ENCODE measurements at regions not wholly inside any gene's neighbourhood (a gene's known extent, or its start where the extent isn't known, plus 50 kb on each side); places are given as distances from the start of the nearest gene placed in this dataset.

- H3K27ac ChIP-seq (ENCODE audit: extremely low read length, insufficient read depth, low read length): no peak overlapping the region
- no peaks in the 10 kb centered on the region for H3K36me3 ChIP-seq (replicated peaks in 1 of 2; ENCODE audit: control insufficient read depth in 1 of 2, insufficient read depth in 2 of 2, low read length in 2 of 2)
- WGBS (ENCODE audit: low lambda C conversion rate): 3% methylated on average over 3 of the region's 3 CpGs
- no peaks in the 10 kb centered on the region for H3K27me3 ChIP-seq (ENCODE audit: control insufficient read depth in 1 of 2, insufficient read depth in 2 of 2, low read length in 2 of 2)
- ATAC-seq: no peak
- no peaks in the 10 kb centered on the region for H3K4me1 ChIP-seq (ENCODE audit: insufficient read depth, low read length)
- no TSS peak for BruUV-seq (replicated peaks)
- H3K4me2 ChIP-seq (ENCODE audit: low read depth, low read length): no peak overlapping the region
- FAIRE-seq: no peak
- no peak overlapping the region for H2AFZ ChIP-seq (ENCODE audit: low read length)
- TF ChIP-seq ZBTB42 (CRISPR knock-in tag; IDR thresholded peaks at IDR 0.05) (no peak), ELF4 (CRISPR knock-in tag; IDR thresholded peaks at IDR 0.05; ENCODE audit: borderline replicate concordance) (no peak), MLX (CRISPR knock-in tag; IDR thresholded peaks at IDR 0.05) (no peak), MXI1 (IDR thresholded peaks at IDR 0.05; ENCODE audit: borderline replicate concordance, low read depth, low read length) (no peak), PHB2 (IDR thresholded peaks at IDR 0.05; ENCODE audit: partially characterized antibody) (no peak), ETV6 (CRISPR knock-in tag; conservative IDR thresholded peaks at IDR 0.05) (no peak), ZNF883 (CRISPR knock-in tag; IDR thresholded peaks at IDR 0.05; ENCODE audit: not compliant biosample characterization) (no peak), ZMAT3 (CRISPR knock-in tag; conservative IDR thresholded peaks at IDR 0.05) (no peak)
- ChIA-PET POLR2A (no interaction called here), CTCF (ENCODE audit: low intra/inter-chr PET ratio, low total read pairs) (no interaction called here)
- H3K4me3 ChIP-seq (replicated peaks in 1 of 3; ENCODE audit: insufficient read depth in 1 of 3, low read depth in 2 of 3, low read length in 3 of 3): no peak overlapping the region
- in situ Hi-C loops (cut with HindIII; ENCODE audit: extremely low pct_ligation_motif_present, low pct_unique_long_range_greater_than_20kb): no loop called here
- no peaks in the 10 kb centered on the region for H4K20me1 ChIP-seq (ENCODE audit: insufficient read depth, low read length)
- no peak overlapping the region for H3K9ac ChIP-seq (ENCODE audit: insufficient read depth, low read depth, low read length)
- peaks cover 70% of the 10 kb centered on the region for H3K9me3 ChIP-seq (ENCODE audit: low read length)
- intact Hi-C loops (cut with micrococcal nuclease; ENCODE audit: unreplicated experiment): no loop called here
- H3K79me2 ChIP-seq (ENCODE audit: insufficient read depth, low read length): no peaks in the 10 kb centered on the region
- DNase-seq (ENCODE audit: low spot score): no peak
Measured at GRCh38 chr14:87217023-87217422, 776.0 kb downstream of the GALC start.

- Histone ChIP-seq H3K27me3 (ENCODE audit: control insufficient read depth in 1 of 2, insufficient read depth in 2 of 2, low read length in 2 of 2) (no peaks in the 10 kb centered on the region), H3K36me3 (replicated peaks in 1 of 2; ENCODE audit: control insufficient read depth in 1 of 2, insufficient read depth in 2 of 2, low read length in 2 of 2) (no peaks in the 10 kb centered on the region), H3K9me3 (ENCODE audit: low read length) (peaks cover 65% of the 10 kb centered on the region), H2AFZ (ENCODE audit: low read length) (no peak overlapping the region), H3K79me2 (ENCODE audit: insufficient read depth, low read length) (no peaks in the 10 kb centered on the region), H4K20me1 (ENCODE audit: insufficient read depth, low read length) (no peaks in the 10 kb centered on the region), H3K4me1 (ENCODE audit: insufficient read depth, low read length) (no peaks in the 10 kb centered on the region), H3K9ac (ENCODE audit: insufficient read depth, low read depth, low read length) (no peak overlapping the region), H3K4me3 (replicated peaks in 1 of 3; ENCODE audit: insufficient read depth in 1 of 3, low read depth in 2 of 3, low read length in 3 of 3) (no peak overlapping the region), H3K4me2 (ENCODE audit: low read depth, low read length) (no peak overlapping the region), H3K27ac (ENCODE audit: extremely low read length, insufficient read depth, low read length) (no peak overlapping the region)
- no peak for ATAC-seq
- CTCF ChIA-PET (ENCODE audit: low intra/inter-chr PET ratio, low total read pairs): no interaction called here
- no TSS peak for BruUV-seq (replicated peaks)
- in situ Hi-C loops (cut with HindIII; ENCODE audit: extremely low pct_ligation_motif_present, low pct_unique_long_range_greater_than_20kb): no loop called here
- WGBS (ENCODE audit: low lambda C conversion rate): 12% methylated on average over 1 of the region's 1 CpG
- FAIRE-seq: no peak
- intact Hi-C loops (cut with micrococcal nuclease; ENCODE audit: unreplicated experiment): no loop called here
- no peak for DNase-seq (ENCODE audit: low spot score)
- POLR2A ChIA-PET: no interaction called here
- TF ChIP-seq ZNF335 (CRISPR knock-in tag; IDR thresholded peaks at IDR 0.05) (no peak), ZBTB42 (CRISPR knock-in tag; IDR thresholded peaks at IDR 0.05) (no peak), CC2D1A (CRISPR knock-in tag; IDR thresholded peaks at IDR 0.05) (no peak), FOXK2 (IDR thresholded peaks at IDR 0.05) (no peak), ZNF773 (CRISPR knock-in tag; IDR thresholded peaks at IDR 0.05; ENCODE audit: borderline replicate concordance) (no peak), ZNF766 (CRISPR knock-in tag; IDR thresholded peaks at IDR 0.05; ENCODE audit: borderline replicate concordance) (no peak), MZF1 (CRISPR knock-in tag; IDR thresholded peaks at IDR 0.05; ENCODE audit: borderline replicate concordance) (no peak), ZBTB1 (CRISPR knock-in tag; IDR thresholded peaks at IDR 0.05; ENCODE audit: borderline replicate concordance) (no peak), RXRA (CRISPR knock-in tag; IDR thresholded peaks at IDR 0.05) (no peak)
- TF ChIP-seq, protein P1, sequence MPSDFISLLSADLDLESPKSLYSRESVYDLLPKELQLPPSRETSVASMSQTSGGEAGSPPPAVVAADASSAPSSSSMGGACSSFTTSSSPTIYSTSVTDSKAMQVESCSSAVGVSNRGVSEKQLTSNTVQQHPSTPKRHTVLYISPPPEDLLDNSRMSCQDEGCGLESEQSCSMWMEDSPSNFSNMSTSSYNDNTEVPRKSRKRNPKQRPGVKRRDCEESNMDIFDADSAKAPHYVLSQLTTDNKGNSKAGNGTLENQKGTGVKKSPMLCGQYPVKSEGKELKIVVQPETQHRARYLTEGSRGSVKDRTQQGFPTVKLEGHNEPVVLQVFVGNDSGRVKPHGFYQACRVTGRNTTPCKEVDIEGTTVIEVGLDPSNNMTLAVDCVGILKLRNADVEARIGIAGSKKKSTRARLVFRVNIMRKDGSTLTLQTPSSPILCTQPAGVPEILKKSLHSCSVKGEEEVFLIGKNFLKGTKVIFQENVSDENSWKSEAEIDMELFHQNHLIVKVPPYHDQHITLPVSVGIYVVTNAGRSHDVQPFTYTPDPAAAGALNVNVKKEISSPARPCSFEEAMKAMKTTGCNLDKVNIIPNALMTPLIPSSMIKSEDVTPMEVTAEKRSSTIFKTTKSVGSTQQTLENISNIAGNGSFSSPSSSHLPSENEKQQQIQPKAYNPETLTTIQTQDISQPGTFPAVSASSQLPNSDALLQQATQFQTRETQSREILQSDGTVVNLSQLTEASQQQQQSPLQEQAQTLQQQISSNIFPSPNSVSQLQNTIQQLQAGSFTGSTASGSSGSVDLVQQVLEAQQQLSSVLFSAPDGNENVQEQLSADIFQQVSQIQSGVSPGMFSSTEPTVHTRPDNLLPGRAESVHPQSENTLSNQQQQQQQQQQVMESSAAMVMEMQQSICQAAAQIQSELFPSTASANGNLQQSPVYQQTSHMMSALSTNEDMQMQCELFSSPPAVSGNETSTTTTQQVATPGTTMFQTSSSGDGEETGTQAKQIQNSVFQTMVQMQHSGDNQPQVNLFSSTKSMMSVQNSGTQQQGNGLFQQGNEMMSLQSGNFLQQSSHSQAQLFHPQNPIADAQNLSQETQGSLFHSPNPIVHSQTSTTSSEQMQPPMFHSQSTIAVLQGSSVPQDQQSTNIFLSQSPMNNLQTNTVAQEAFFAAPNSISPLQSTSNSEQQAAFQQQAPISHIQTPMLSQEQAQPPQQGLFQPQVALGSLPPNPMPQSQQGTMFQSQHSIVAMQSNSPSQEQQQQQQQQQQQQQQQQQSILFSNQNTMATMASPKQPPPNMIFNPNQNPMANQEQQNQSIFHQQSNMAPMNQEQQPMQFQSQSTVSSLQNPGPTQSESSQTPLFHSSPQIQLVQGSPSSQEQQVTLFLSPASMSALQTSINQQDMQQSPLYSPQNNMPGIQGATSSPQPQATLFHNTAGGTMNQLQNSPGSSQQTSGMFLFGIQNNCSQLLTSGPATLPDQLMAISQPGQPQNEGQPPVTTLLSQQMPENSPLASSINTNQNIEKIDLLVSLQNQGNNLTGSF (CRISPR knock-in tag; IDR thresholded peaks at IDR 0.05): no peak
Measured at GRCh38 chr14:87214558-87214957, 778.4 kb downstream of the GALC start.
